ENCODE measurements at regions not wholly inside any gene's neighbourhood (a gene's known extent, or its start where the extent isn't known, plus 50 kb on each side); places are given as distances from the start of the nearest gene placed in this dataset.

DNA sequence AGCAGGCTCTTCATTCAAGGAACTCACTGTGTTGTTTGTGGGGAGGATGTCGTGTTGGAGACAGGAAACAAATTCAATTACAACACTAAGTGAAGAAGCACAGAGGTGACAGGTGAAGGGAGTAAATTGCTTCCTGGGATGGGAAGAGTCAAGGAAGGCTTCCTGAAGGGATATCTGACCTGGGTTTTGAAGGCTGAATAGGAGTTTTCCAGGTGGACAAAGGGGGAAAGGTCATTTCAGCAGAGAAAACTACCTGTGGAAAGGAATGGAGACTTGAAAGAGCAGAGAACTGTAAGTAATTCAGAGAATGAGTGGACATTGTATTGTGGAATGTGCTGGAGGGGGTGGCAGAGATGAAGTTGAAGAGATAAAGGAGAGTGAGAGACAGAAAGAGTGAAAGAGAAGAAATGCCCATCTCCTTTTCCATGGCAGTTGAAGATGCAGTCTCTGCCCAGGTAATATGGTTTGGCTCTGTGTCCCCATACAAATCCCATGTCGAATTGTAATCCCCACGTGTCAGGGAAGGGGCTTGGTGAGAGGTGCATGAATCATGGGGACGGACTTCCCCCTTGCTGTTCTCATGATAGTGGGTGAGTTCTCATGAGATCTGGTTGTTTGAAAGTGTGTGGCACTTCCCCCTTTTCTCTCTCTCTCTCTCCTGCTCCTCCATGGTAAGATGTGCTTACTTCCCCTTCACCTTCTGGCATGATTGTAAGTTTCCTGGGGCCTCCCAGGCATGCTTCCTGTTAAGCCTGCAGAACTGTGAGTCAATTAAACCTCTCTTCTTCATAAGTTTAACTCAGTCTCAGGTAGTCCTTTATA is 205.7 kb upstream of the BCOR start:
- no peaks in the 10 kb centered on the region for H3K79me2 ChIP-seq (ENCODE audit: control insufficient read depth, insufficient read depth, low read length)
- ChIA-PET POLR2A (no interaction called here), SMC1A (ENCODE audit: uncharacterized antibody, unreplicated experiment) (no interaction called here), CTCF (no interaction called here), RAD21 (ENCODE audit: unreplicated experiment) (no interaction called here)
- ATAC-seq (peak; percentile 10; the same call in 1 of the 3 replicates), FAIRE-seq (no peak), DNase-seq (ENCODE audit: low read depth, low spot score) (no peak)
- peaks cover 16% of the 10 kb centered on the region for H3K4me1 ChIP-seq (ENCODE audit: control insufficient read depth, insufficient read depth, low read length)
- H3K4me3 ChIP-seq, result no peak overlapping the region
- H3K27ac ChIP-seq (ENCODE audit: control insufficient read depth, insufficient read depth), result peak overlapping the region; percentile 37; the same call in 1 of the 2 replicates
- H2AFZ ChIP-seq (ENCODE audit: control insufficient read depth, low read depth, low read length), result no peak overlapping the region
- intact Hi-C loops (cut with micrococcal nuclease; ENCODE audit: unreplicated experiment), result loop anchor here (5.0 kb wide), 1 partner anchor 131 kb away; no protein-coding TSS in a partner anchor
- no peaks in the 10 kb centered on the region; a peak in 1 of 4 replicates for H3K27me3 ChIP-seq (replicated peaks in 1 of 2; ENCODE audit: control insufficient read depth in 2 of 2, insufficient read depth in 2 of 2, low read length in 1 of 2)
- BruUV-seq (replicated peaks), result no TSS peak
- peaks cover 2% of the 10 kb centered on the region; the same call in 2 of the 3 replicates for H3K9me3 ChIP-seq (replicated peaks; ENCODE audit: control insufficient read depth, insufficient read depth, low read length)
- no peak overlapping the region for H3K9ac ChIP-seq (ENCODE audit: control insufficient read depth, insufficient read depth, low read length)
- in situ Hi-C loops (cut with MboI), result no loop called here
- WGBS (ENCODE audit: insufficient coverage, insufficient replicate concordance, low lambda C conversion rate, missing lambda C conversion rate), result 16% methylated on average over 4 of the region's 4 CpGs
- no peak overlapping the region for H3K4me2 ChIP-seq (ENCODE audit: control insufficient read depth, insufficient read depth)
- H4K20me1 ChIP-seq (ENCODE audit: control insufficient read depth, insufficient read depth), result no peaks in the 10 kb centered on the region
- H3K36me3 ChIP-seq (ENCODE audit: control insufficient read depth in 2 of 2, insufficient read depth in 2 of 2, low read length in 1 of 2), result no peaks in the 10 kb centered on the region
- TF ChIP-seq IKZF2 (IDR thresholded peaks at IDR 0.05) (peak; percentile 25 to 35; a peak in 2 of 4 replicates), IRF4 (IDR thresholded peaks at IDR 0.05; ENCODE audit: low read depth, low read length) (no peak), ETV6 (conservative IDR thresholded peaks at IDR 0.05 in 1 of 2, IDR thresholded peaks at IDR 0.05 in 1 of 2; ENCODE audit: borderline replicate concordance in 1 of 2, low read depth in 1 of 2) (peak in 1 of 2 experiments; percentile 74; a peak in 2 of 4 replicates), IKZF1 (conservative IDR thresholded peaks at IDR 0.05) (peak; percentile 16; the same call in 1 of the 2 replicates), CBX5 (IDR thresholded peaks at IDR 0.05; ENCODE audit: low read depth) (peak; percentile 50; the same call in 1 of the 2 replicates), RELA (IDR thresholded peaks at IDR 0.05; ENCODE audit: borderline replicate concordance, partially characterized antibody) (peak; percentile 19), SPI1 (IDR thresholded peaks at IDR 0.05; ENCODE audit: borderline replicate concordance, insufficient read depth, low read depth, low read length) (peak; percentile 75), SUZ12 (IDR thresholded peaks at IDR 0.05; ENCODE audit: unreplicated experiment) (no peak)
- TF ChIP-seq, protein P1, sequence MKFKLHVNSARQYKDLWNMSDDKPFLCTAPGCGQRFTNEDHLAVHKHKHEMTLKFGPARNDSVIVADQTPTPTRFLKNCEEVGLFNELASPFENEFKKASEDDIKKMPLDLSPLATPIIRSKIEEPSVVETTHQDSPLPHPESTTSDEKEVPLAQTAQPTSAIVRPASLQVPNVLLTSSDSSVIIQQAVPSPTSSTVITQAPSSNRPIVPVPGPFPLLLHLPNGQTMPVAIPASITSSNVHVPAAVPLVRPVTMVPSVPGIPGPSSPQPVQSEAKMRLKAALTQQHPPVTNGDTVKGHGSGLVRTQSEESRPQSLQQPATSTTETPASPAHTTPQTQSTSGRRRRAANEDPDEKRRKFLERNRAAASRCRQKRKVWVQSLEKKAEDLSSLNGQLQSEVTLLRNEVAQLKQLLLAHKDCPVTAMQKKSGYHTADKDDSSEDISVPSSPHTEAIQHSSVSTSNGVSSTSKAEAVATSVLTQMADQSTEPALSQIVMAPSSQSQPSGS (IDR thresholded peaks at IDR 0.05; ENCODE audit: low read length), result peak; percentile 78
